Ovary (tissue), 7 donors: ENCODE measurements at regions not wholly inside any gene's neighbourhood (a gene's known extent, or its start where the extent isn't known, plus 50 kb on each side); places are given as distances from the start of the nearest gene placed in this dataset.

Experiments used
- DNase-seq, 5 donors: peaks; one replicate each; pipeline ENCODE4 v3.0.0-alpha.2; 2019 to 2020
- H3K27ac ChIP-seq, 2 donors: fragments of 200-600 bp; one replicate each; pipeline versions ENCODE4 v1.5.1 to v1.8.0; 2019 to 2022
- H3K27me3 ChIP-seq: fragments of 200-600 bp; one replicate; pipeline ENCODE4 v1.8.0; 2022
- H3K36me3 ChIP-seq: fragments of 200-600 bp; sonication (generic); one replicate; pipeline ENCODE4 v1.5.1; 2019
- H3K4me1 ChIP-seq: one replicate; pipeline ENCODE4 v1.8.1; 2013; ENCODE audit warnings: mild to moderate bottlenecking, moderate library complexity; ENCODE audit not compliant: insufficient read depth
- H3K4me3 ChIP-seq: fragments of 200-600 bp; sonication (generic); one replicate; pipeline ENCODE4 v1.5.1; 2017
- H3K9me3 ChIP-seq, 2 donors: fragments of 200-600 bp in 1 of 2; sonication (generic) in 1 of 2; one replicate each; pipeline versions ENCODE4 v1.5.1 to v1.8.1; 2013 to 2019; ENCODE audit warnings: mild to moderate bottlenecking in 1 of 2, moderate library complexity in 1 of 2
- EP300 ChIP-seq: sonication (generic); formaldehyde crosslinking; IDR thresholded peaks from one replicate; pipeline ENCODE4 v1.6.1; 2017; ENCODE audit warnings: antibody characterized with exemption
- POLR2A ChIP-seq: fragments of 450-650 bp; IDR thresholded peaks from one replicate; pipeline ENCODE4 v1.6.1; 2017; ENCODE audit warnings: antibody characterized with exemption, mild to moderate bottlenecking, moderate library complexity
- WGBS, 3 donors: extraction: QIAGEN DNeasy Blood & Tissue Kit in 1 of 3; methylation state at CpG; one replicate each; pipeline versions ENCODE4 v1.1.5 to v1.1.7; 2013 to 2017; 5-methylcytosine and 5-hydroxymethylcytosine counted together
- intact Hi-C, 4 donors: fragments of 100-400 bp; cut with DNase I; formaldehyde crosslinking; loops; one replicate each; pipeline versions ENCODE4 v1.11.0 to v1.15.1; 2022 to 2023
- TF ChIP-seq, protein P1 (sequence below), 3 donors: fragments of 450-650 bp in 2 of 3; fragments of 200-600 bp in 1 of 3; IDR thresholded peaks; one replicate each; pipeline versions ENCODE4 v1.5.1 to v1.8.0; 2016 to 2022; ENCODE audit warnings: antibody characterized with exemption in 3 of 3, mild to moderate bottlenecking in 1 of 3
- donor health status: DM: no; HTN: no; CAD: no; lungs with moderate emphysema.
- donor health status: DM: no; HTN: no; CAD: no.
- donor health status: Bipolar disorder and iron deficiency.
- donor health status: DM: no; HTN: no; CAD: no.
- donor health status: DM: yes; HTN: yes; CAD: no.

DNA sequence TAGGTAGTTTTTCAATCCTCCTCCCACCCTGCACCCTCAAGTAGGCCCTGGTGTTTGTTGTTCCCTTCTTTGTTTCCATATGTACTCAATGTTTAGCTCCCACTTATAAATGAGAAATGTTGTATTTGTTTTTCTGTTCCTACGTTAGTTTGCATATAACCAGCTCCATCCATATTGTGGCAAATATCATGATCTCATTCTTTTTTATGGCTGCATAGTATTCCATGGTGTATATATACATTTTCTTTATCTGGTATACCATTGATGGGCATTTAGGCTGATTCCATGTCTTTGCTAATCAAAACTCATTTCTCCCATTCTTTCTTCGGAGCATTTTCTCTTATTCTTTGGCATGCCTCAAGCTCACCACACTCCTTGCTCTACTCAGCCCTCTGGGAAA, 789.6 kb upstream of the KCND2 start:
- no peak overlapping the region for H3K27ac ChIP-seq
- intact Hi-C loops = no loop called here
- H3K9me3 ChIP-seq = no peaks in the 10 kb centered on the region
- WGBS, 3 donors = 94 to 99% (median 98%) methylated on average over 2 of the region's 2 CpGs
- no peak overlapping the region for H3K4me3 ChIP-seq
- H3K36me3 ChIP-seq = no peaks in the 10 kb centered on the region
- TF ChIP-seq, protein P1, sequence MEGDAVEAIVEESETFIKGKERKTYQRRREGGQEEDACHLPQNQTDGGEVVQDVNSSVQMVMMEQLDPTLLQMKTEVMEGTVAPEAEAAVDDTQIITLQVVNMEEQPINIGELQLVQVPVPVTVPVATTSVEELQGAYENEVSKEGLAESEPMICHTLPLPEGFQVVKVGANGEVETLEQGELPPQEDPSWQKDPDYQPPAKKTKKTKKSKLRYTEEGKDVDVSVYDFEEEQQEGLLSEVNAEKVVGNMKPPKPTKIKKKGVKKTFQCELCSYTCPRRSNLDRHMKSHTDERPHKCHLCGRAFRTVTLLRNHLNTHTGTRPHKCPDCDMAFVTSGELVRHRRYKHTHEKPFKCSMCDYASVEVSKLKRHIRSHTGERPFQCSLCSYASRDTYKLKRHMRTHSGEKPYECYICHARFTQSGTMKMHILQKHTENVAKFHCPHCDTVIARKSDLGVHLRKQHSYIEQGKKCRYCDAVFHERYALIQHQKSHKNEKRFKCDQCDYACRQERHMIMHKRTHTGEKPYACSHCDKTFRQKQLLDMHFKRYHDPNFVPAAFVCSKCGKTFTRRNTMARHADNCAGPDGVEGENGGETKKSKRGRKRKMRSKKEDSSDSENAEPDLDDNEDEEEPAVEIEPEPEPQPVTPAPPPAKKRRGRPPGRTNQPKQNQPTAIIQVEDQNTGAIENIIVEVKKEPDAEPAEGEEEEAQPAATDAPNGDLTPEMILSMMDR (IDR thresholded peaks at IDR 0.05) = no peak
- TF ChIP-seq POLR2A (no peak), EP300 (no peak)
- H3K27me3 ChIP-seq = no peaks in the 10 kb centered on the region
- no peak for DNase-seq
- H3K4me1 ChIP-seq = no peaks in the 10 kb centered on the region

DNA sequence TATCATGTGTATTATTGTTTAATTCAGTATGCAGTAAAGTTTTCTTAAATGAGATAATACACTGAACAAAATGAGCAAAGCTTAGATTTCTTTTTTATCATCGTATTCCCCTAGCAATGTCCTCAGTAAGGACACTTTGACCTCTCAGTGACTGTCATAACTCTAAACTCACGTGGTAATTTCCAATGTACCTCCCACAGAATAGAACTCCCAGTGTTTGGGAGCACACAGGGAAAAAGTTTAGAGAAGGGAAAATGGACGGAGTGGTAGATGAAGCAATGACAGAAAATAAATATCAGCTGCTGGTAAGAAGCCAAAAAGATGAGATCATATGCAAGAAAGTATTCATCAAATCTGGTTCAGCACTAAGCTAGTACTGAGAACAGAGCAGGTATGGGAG, 758.6 kb upstream of the KCND2 start:
- Histone ChIP-seq H3K27me3 (no peaks in the 10 kb centered on the region), H3K4me1 (no peaks in the 10 kb centered on the region), H3K27ac (no peak overlapping the region), H3K9me3 (no peaks in the 10 kb centered on the region), H3K4me3 (no peak overlapping the region), H3K36me3 (no peaks in the 10 kb centered on the region)
- no peak for DNase-seq
- intact Hi-C loops = no loop called here
- TF ChIP-seq POLR2A (no peak), EP300 (no peak)
- TF ChIP-seq, protein P1 (IDR thresholded peaks at IDR 0.05) = no peak
- WGBS, 3 donors = 57 to 62% (median 58%) methylated on average over 3 of the region's 3 CpGs

DNA sequence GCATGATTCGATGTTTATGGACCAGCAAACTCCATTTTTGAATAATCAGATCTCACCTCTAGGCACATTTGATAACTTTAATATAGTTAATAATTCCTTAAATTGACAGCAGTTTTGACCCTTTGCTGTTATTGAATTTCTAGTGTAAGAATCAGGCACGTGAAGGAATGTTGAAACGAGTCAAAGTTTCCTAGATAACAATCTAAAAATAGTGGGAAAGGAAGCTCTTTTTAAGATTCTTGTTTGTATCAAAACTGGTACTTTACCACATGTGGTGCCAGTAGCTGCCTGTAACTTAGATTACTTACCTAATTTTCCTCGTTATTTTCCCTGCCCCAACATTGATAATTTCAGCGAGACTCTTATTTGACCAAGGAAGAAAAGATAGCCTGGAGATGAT, 757.8 kb upstream of the KCND2 start:
- no peak for DNase-seq
- H3K9me3 ChIP-seq = no peaks in the 10 kb centered on the region
- intact Hi-C loops = no loop called here
- 59 to 63% (median 60%) methylated on average over 5 of the region's 5 CpGs for WGBS, 3 donors
- H3K27ac ChIP-seq = no peak overlapping the region
- no peak overlapping the region for H3K4me3 ChIP-seq
- H3K36me3 ChIP-seq = no peaks in the 10 kb centered on the region
- no peaks in the 10 kb centered on the region for H3K4me1 ChIP-seq
- TF ChIP-seq EP300 (no peak), POLR2A (no peak)
- TF ChIP-seq, protein P1 (IDR thresholded peaks at IDR 0.05) = no peak
- no peaks in the 10 kb centered on the region for H3K27me3 ChIP-seq

DNA sequence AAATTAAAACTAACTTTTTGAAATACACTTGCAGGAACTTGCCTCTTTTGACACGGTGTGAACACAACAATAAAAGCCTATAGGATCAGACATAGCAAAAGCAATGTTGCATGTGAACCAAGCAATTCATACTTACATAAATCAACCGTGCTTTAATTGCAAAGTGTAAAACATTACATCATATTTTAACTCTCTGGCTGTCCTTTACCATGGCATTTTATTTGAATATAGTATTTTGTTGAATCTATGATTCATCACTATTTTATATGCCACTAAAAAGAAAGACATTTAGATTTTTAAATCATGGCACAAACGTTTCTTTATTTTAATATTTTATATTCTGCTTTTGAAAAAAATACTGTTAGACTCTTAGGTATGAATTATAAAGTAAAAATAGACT, 757.0 kb upstream of the KCND2 start:
- whole genome bisulfite sequencing, 3 donors = 55 to 62% (median 57%) methylated on average over 3 of the region's 3 CpGs
- Histone ChIP-seq H3K9me3 (no peaks in the 10 kb centered on the region), H3K4me3 (no peak overlapping the region), H3K4me1 (no peaks in the 10 kb centered on the region), H3K27me3 (no peaks in the 10 kb centered on the region), H3K36me3 (no peaks in the 10 kb centered on the region), H3K27ac (no peak overlapping the region)
- DNase-seq = no peak
- TF ChIP-seq POLR2A (no peak), EP300 (no peak)
- TF ChIP-seq, protein P1 (IDR thresholded peaks at IDR 0.05) = no peak
- intact Hi-C loops = no loop called here

DNA sequence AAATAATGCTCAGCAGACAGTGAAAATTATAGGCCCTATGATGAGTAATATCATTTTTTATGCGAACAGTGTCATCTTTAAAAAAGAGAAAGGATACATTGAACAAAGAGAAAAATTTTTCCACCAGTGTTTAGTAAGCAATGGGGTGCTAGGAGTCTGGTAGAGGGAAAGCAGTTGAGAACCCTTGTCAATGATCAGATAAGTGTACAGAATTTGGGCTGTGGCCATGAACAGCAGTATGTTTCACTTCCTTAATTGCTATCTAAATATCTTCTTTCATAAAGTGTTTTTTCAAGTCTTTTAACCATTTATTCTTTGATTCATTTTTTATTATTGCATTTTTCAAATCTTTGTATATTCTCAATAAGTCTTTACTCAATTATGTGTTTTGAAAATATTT, 750.7 kb upstream of the KCND2 start:
- DNase-seq = no peak
- Histone ChIP-seq H3K36me3 (no peaks in the 10 kb centered on the region), H3K27me3 (no peaks in the 10 kb centered on the region), H3K9me3 (no peaks in the 10 kb centered on the region), H3K4me1 (no peaks in the 10 kb centered on the region), H3K27ac (no peak overlapping the region), H3K4me3 (no peak overlapping the region)
- intact Hi-C loops = no loop called here
- TF ChIP-seq, protein P1 (IDR thresholded peaks at IDR 0.05) = no peak
- TF ChIP-seq EP300 (no peak), POLR2A (no peak)
- 88 to 96% (median 91%) methylated on average over 1 of the region's 1 CpG for WGBS, 3 donors
